HG03039 (cell line): ENCODE measurements at regions not wholly inside any gene's neighbourhood (a gene's known extent, or its start where the extent isn't known, plus 50 kb on each side); places are given as distances from the start of the nearest gene placed in this dataset.
"Not testable (repeated sequence)": the region's sequence is repeated elsewhere in the genome, so short reads cannot be mapped to it uniquely, and the experiment has no call there.

Experiments used
- ATAC-seq: cut with Tn5 transposase; IDR thresholded peaks from one replicate; pipeline ENCODE4 v1.9.1; 2021; ENCODE audit warnings: mild to moderate bottlenecking, moderate library complexity; ENCODE audit not compliant: unreplicated experiment

- ATAC-seq: no peak
These were observed 227.8 kb upstream of the MOCS1 start for GRCh38 chr6:40162074-40162473.

- no peak for ATAC-seq
These were observed 226.6 kb upstream of the MOCS1 start for GRCh38 chr6:40160826-40161225.

GRCh38 chr6:40159865-40160264 is 225.6 kb upstream of the MOCS1 start:
- ATAC-seq: no peak

DNA sequence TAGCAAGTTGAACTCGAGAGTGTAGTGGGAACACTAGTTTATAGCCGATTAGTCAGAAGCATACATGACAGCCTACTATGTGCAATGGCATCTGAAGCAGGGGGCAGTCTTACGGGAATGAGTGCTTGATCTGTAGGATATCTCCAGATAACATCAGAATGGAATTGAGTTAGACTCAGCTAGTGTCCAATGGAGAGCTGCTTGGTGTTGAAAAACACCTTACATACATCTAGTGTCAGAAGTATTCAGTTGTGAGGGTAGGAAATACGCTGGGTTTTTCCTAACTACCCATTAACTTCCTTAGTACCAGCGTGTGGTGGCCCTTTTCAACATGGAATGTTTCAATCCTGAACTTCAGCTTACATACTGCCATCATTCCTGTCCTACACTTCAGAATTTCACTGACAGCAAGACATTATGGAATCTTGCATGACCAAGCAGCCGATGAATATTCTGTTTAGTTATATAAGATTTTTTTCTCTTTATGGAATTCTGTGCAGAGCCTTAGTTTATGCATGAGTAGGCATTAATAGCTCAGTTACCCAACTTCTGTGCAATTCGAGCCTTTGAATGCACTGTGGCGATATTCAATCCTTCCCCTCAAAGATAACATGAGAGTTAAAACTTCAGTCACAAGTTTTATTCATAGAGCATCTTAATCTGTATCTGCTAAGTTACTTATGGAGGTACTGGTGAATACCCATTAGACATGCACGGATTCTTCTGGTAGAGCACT is 218.6 kb upstream of the MOCS1 start:
- no peak for ATAC-seq

GRCh38 chr6:40152196-40152595 is 217.9 kb upstream of the MOCS1 start:
- no peak for ATAC-seq

DNA sequence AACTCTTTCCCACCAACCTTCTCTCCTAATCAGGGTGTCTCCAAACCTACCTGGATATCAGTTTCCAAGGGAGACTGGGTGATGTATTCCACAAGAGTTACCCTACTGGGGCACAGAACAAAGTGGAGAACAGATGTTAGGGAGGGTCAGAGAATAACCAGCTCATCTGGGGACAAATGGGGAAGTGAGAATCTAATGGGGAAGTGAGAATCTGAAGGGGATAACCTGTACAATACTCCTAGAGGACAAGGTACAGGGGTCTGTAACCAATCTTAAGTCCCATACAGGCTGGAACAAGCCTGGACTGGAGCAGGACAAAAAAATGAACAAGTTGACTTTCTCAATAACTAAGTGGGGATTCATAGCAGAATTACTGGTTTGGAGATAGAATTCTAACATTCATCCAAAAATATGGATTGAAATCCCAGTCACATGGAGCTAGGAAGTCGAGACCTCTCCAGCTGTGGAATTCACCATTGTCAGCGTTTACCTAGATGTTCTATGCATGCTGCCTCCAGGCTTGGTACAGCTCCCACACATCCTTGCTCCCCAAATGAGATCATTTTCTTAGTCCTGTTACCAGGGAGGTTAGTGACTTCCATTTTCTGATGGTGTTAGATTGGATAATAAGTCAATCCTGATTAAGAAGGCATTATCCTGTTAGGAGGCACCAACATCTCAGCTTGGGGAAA is 214.8 kb upstream of the MOCS1 start:
- peak; percentile 95 for ATAC-seq

GRCh38 chr6:40146902-40147301 is 212.6 kb upstream of the MOCS1 start:
- ATAC-seq: no peak

DNA sequence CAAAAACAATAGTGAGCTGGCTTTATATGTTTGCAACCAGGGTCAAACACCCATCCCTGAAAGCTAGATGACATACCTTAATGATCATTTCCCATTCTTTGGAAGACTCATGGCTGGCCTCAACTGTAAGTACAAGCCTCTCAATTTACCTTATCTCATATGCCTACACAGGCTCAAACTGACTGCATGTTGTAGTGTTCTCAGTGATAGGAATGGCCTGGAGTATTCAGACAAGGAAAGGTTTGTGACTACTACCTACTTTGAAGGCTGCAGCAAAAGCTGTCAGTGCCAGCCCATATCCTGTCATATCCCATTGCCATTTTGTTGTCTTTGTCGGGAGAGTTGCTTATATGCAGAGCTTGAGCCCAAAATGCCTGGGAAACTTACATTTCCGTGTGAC is 205.2 kb upstream of the MOCS1 start:
- ATAC-seq: no peak

GRCh38 chr6:40138273-40138720 is 204.0 kb upstream of the MOCS1 start:
- ATAC-seq: no peak

DNA sequence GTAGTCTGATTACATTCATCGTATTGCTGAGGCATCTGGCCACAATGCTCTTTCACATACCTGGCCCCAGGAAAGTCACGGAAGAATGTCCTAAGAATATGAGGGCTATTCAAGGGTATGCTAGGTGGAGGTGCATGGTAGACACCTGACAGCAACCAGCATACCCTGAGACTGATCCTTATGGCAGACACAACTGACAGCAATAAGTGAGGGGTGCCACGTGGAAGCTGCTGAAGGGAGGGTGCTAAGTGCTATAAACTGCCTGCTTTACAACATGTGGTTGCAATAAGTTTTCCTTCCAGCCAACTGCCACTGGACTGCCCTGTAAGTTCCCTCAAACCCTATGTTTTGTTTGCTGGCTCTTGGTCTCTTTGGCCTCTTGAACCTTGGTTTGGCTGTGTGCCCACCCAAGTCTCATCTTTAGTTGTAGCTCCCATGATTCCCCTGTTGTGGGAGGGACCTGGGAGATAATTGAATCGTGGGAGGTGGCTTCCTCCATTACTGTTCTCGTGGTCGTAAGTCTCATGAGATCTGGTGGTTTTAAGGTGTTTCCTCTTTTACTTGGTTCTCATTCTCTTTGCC is 201.3 kb upstream of the MOCS1 start:
- ATAC-seq: no peak

DNA sequence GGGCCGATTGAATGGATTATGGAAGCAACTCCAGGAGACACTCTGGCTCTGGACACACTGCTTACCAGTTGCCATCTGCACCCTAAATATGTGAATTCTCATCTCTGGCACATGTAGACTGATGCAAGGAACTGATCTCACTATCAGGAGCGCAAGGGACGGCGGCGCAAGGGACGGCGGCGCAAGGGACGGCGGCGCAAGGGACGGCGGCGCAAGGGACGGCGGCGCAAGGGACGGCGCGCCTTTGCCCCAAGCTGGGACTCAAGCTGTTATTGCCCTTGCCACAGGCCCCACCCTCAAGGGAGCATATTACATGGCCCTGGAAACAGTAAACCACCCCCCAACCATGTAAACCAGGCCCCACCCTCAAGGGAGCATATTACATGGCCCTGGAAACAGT is 199.7 kb upstream of the MOCS1 start:
- ATAC-seq: not testable (repeated sequence)

GRCh38 chr6:40131675-40132074 is 197.4 kb upstream of the MOCS1 start:
- ATAC-seq: no peak

- no peak for ATAC-seq
These were observed 193.9 kb upstream of the MOCS1 start for GRCh38 chr6:40128127-40128526.

GRCh38 chr6:40125680-40126394 is 191.6 kb upstream of the MOCS1 start:
- no peak for ATAC-seq

DNA sequence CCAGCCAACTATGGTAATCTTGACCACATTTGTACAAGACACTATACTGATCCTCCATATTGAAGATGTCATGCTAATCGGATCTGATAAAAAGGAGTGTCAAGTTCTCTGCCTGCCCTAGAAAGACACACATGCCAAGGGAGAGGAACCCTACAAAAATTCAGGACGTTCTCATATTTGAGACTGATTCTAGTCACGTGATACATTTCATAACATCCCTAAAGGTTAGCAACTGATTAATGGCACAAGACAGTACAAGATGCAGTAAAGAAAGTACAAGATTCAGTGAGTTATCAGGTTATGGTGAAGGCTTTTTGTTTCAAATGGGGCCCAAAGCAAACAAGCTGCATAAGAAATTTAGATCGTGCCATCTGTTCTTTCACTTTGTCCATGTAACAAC is 190.7 kb upstream of the MOCS1 start:
- ATAC-seq: no peak

DNA sequence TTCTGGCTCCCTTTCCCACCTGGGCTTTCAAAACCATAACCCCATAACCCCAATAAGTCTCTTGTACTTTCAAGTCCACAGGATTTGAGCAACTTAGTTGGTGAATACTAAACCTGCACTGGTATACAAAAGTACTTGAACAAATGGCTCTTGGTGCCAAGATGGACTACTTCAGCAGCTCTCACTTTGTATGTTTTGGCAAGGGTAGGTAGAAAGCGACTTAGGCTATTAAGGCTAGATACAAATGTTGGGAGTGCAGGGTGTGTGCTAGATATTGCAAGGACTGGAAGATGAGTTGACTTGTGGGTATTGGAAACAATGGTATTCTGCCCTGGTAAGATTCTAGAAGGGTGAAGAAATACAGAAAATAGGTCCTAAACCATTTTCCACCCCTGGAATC is 182.6 kb upstream of the MOCS1 start:
- no peak for ATAC-seq

GRCh38 chr6:40112350-40112749 is 178.1 kb upstream of the MOCS1 start:
- ATAC-seq: no peak

GRCh38 chr6:40108736-40109135 is 174.5 kb upstream of the MOCS1 start:
- ATAC-seq: no peak

GRCh38 chr6:40106840-40107239 is 172.6 kb upstream of the MOCS1 start:
- ATAC-seq: no peak

DNA sequence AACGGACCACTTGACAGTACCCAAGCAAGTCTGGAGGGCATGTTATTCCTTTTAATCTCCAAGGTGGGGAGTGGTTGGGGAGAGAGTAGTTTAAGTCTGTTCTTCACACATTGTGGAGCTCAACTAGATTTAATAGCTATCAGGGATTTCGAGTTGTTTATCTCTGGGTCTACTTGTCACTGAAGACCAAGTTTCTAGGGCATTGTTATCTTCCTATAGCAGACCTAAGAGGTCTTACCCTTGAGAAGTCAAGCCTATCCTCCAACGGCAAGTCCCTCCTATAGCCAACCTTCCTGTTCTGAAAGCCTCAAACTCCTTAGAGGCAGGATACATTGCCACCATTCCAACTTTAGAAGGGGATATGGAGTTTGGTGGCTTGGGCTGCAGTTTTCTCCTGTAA is 164.5 kb upstream of the MOCS1 start:
- no peak for ATAC-seq

- ATAC-seq: no peak
These were observed 163.3 kb upstream of the MOCS1 start for GRCh38 chr6:40097590-40097989.
